ENCODE measurements at regions not wholly inside any gene's neighbourhood (a gene's known extent, or its start where the extent isn't known, plus 50 kb on each side); places are given as distances from the start of the nearest gene placed in this dataset.

DNA sequence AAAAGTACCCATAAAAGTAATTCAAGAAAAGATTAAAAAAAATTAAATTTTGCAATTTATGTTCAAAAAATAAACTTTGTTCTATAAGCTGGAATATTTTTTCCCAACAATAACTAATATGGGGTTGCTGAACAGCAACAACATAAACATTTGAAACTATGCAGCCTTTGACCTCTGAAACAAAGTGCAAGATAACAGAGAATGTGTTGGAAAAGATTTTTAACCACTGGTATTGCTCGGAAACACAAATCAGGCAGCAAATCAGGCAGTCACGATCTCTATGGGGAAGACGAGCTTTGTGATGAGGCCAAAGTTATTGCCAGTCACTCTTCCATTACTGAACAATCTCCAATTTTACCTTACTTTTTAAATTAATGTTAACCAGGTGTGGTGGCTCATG, 332.1 kb downstream of the PABPC4L start:
- DNase-seq, result no peak

GRCh38 chr4:133868856-133869255, 332.7 kb downstream of the PABPC4L start:
- no peak for DNase-seq

DNA sequence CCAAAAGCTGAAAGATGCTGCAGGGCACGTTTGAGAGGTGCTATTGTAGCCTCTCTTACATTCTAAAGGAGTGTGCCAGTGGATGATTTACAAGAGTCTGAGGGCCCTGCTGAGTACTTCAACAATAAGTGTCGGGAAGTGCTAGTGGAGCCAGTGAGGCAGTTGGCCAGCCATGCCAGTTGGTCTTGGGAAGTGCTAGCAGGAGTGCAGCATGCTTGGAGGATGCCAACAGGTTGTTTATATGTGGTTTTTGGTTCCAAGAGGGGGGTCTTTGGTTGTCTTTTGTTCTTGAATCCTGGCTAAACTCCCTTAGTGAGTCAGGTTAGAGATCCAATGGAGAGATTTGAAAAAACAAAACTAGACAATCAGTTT, 335.3 kb downstream of the PABPC4L start:
- no peak for DNase-seq

DNA sequence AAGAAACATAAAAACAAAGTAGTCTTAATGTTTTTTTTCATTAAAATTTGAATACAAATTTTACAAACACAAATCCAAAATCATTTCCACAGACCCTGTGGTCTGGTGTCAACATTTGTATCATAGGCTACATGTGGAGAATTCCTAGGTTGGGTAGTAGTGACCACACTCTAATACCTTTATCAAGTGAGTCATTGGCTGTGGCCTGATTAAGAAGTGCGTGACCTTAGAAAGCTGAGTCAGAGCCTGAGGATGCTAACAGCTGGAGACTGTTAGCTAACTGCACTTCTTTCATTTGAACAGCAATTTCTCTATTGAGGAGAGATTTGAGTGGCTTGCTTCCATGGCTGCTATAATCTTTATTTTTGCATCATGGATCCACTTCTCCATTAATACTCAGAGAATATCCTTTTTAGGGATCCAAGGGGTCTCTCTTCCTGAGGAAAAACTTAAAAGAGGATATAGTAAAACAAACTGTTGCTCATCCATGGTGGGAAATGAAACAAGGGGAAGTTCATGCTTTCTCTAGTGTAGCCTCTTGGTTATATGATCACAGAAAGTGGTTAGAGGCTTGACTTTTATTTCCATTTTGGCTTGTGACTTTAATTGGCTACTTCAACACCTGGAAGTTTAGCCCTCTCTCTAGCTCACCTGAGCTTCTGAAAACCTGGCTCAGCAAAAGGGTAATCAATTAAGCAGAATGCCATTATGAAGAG, 335.8 kb downstream of the PABPC4L start:
- no peak for DNase-seq

DNA sequence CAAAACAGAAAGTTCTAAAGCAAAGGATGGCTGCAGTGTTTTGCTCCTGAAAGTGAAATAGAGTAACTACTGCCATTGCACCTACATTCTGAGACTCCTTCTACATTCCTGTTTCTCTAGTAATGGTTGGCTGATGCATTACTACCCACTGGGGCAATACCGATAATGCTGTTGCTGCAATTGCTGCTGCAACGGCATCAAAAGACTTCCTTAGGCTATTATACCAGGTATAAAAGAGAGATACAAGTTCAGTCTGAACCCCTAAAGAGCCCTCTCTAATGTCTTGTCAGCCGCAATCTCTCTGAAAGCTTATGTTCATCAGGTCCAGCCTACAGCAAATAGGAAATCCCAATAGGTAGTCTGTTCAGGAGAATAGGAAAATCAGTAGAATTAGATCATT, 338.4 kb downstream of the PABPC4L start:
- DNase-seq, result no peak

DNA sequence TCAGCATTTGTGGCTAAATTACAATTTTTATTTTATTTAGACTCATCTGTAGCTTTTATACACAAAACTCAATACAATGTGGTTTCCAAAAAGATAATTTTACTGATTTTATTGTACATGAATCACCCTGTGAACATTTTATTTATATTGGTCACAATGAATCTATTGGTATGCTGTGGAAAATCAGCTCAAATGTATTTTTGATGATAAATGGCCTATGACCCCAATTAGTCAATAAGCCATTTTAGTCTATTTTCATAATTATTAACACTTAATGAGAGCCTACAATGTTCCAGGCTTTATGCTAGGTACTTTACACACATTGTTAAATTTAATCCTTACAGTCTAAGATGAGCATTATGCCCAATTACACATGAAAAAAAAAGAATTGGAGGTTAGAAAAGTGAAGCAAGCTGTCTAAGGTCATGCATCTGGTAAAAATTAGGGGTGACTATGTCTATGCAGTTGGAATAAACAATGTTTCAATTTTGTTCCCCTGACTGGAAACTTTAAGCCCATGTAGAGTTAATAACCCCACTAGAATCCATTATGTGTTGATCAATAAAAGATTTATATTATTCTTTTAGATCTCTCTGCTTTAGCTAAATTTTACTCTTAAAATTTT, 344.7 kb downstream of the PABPC4L start:
- no peak for DNase-seq

- no peak for DNase-seq
These were observed 346.6 kb downstream of the PABPC4L start for GRCh38 chr4:133855001-133855400.

DNA sequence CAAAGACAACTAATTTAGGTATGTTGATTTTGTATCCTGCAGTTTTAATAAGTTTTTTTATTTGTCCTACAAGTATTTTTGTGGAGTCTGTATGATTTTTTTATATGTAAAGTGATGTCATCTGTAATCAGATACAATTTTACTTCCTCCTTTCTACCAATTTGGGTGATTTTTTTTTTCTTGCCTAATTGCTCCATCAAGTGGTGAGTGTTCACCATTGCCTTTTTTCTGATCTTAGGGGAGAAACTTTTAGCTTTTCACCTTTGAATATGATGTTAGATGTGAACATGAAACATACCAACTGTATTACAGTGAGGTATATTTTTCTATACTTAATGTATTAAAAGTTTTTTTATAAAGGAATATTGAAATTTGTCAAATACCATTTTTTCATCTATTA, 362.3 kb downstream of the PABPC4L start:
- DNase-seq, result no peak

- DNase-seq, result no peak
These were observed 378.4 kb downstream of the PABPC4L start for GRCh38 chr4:133823177-133823576.

DNA sequence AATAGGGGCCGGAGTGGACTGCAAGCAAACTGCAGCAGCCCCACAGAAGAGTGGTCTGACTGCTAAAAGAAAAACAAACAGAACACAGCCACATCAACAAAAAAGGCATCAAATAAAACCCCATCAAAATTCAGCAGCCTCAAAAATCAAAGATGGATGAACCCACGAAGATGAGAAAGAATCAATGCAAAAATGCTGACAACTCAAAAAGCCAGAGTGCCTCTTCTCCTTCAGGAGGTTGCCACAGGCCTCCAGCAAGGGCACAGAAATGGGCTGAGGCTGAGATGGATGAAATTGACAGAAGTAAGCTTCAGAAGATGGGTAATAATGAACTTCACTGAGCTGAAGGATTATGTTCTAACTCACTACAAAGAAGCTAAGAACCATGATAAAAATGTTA, 388.6 kb downstream of the PABPC4L start:
- DNase-seq, result no peak

- no peak for DNase-seq
These were observed 389.4 kb downstream of the PABPC4L start for GRCh38 chr4:133812236-133812635.

- no peak for DNase-seq
These were observed 393.4 kb downstream of the PABPC4L start for GRCh38 chr4:133808151-133808550.

DNA sequence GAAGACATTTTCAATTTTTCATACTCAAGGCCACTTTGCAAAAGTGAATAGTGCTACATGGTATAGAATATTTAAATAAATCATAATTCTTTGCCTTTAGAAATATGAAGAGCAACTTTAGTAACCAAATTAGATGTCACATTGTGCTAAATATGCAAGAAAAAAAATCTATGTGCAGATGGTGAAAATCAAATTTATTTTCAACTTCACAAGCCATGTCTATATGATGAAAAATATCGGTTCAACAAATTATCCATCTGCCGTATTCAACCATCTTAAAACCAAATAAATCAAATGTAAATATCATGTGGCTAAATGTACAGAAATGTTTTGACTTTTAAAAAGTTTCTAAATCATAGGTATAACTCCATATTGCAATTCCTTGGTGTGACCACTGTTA, 398.2 kb downstream of the PABPC4L start:
- no peak for DNase-seq

GRCh38 chr4:133802359-133803140, 399.0 kb downstream of the PABPC4L start:
- no peak for DNase-seq

- DNase-seq, result no peak
These were observed 399.7 kb downstream of the PABPC4L start for GRCh38 chr4:133801883-133802282.

- no peak for DNase-seq
These were observed 400.6 kb downstream of the PABPC4L start for GRCh38 chr4:133800966-133801365.

DNA sequence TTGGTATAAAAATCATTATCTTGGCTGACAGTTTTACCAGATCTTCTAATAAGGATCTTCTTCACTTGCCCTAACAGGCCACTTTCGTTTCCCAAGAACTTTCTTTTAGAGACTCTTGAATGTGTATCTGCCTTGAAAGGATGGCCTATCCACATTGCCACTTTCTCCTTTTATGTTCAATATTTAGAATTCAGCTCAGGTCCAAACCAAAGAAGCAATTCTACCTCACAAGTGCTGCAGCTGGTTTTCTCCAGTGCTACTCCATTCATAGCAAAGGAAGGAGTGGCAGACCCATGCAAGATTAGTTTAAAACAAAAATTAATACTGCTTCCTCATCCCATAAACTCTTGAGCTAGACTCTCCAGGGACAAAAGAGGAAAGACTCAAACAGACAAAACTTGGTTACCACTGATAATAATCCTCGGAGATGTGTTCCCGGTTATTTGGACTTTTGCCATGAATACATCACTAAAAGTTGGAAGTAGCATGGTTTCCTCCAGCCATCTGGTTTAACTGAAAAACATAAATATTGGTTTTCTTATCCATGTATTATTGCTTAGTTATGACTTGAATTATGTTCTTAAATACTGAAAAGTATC, 401.8 kb downstream of the PABPC4L start:
- peak; percentile 2 for DNase-seq

DNA sequence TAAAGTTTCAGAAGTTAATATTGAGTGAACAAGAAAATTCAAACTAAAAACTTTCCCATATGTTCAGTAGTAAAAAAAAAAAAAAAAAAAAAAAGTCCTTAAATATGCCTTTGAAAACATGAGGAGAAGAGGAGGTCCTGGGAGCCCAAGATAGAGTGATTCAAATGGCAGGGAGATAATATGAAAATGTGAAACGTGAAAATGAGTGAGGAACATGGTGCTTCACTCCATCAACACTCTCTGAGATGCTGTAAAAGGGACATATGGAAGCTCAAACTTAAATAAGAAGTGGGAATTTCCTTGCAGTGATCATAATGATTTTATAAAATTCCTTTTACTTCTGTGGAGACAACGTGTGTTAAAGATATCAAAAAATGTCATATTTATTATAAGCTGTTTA, 423.9 kb downstream of the PABPC4L start:
- DNase-seq, result no peak

DNA sequence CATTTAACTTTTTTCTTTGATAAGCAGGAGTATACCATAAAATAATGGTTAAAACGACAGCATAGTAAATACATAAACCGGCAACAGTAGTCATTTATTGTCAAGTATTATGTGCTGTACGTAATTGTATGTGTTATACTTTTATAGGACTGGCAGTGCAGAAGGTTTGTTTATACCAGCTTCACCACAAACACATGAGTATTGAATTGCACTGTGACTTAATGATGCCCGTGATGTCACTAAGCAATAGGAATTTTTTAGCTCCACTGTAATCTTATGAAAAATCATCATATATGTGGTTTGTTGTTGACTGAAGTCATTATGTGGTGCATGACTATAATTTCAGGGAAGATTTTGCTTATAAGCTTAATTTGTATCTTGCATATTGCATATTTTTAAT, 424.6 kb downstream of the PABPC4L start:
- no peak for DNase-seq

GRCh38 chr4:133776503-133776902, 425.1 kb downstream of the PABPC4L start:
- DNase-seq, result no peak

- no peak for DNase-seq
These were observed 425.7 kb downstream of the PABPC4L start for GRCh38 chr4:133775881-133776280.

- DNase-seq, result no peak
These were observed 426.1 kb downstream of the PABPC4L start for GRCh38 chr4:133775469-133775868.

- DNase-seq, result no peak
These were observed 442.2 kb downstream of the PABPC4L start for GRCh38 chr4:133759428-133759827.
